IMR-90 (cell line): ENCODE measurements at regions not wholly inside any gene's neighbourhood (a gene's known extent, or its start where the extent isn't known, plus 50 kb on each side); places are given as distances from the start of the nearest gene placed in this dataset.

Experiments
- ATAC-seq: fragments of 200-7000 bp; cut with Tn5 transposase; 2 replicates; pipeline ENCODE4 v1.9.1; 2020; ENCODE audit warnings: low read depth, mild to moderate bottlenecking, moderate library complexity
- BruUV-seq: library from RNA; stranded (reverse); fragments of 400-500 nt; replicated peaks from 2 replicates; lab custom pipeline; 2021; lab: Mats Ljungman, UMichigan
- CTCF ChIA-PET: fragments of 300-600 bp; formaldehyde crosslinking; extraction: SDS; loops from one replicate; lab custom pipeline; 2021; ENCODE audit warnings: antibody characterized with exemption; lab: Yijun Ruan, JAX
- POLR2A ChIA-PET: fragments of 300-600 bp; sonication (Branson Sonifier 250); formaldehyde crosslinking; loops from one replicate; lab custom pipeline; 2022; ENCODE audit warnings: antibody characterized with exemption; ENCODE audit not compliant: unreplicated experiment; lab: Charles Lee
- DNase-seq: peaks from one replicate; pipeline ENCODE4 v3.0.0; 2013
- H2AFZ ChIP-seq: replicated peaks from 2 replicates; pipeline ENCODE3; 2013; ENCODE audit warnings: low read length, mild to moderate bottlenecking; ENCODE audit not compliant: poor library complexity
- H2AK5ac ChIP-seq: 2 replicates; pipeline ENCODE4 v1.6.1; 2013; ENCODE audit warnings: low read depth, low read length, inconsistent platforms
- H2AK9ac ChIP-seq: replicated peaks from 2 replicates; pipeline ENCODE3; 2013; ENCODE audit warnings: mild to moderate bottlenecking, low read depth, low read length, moderate library complexity; ENCODE audit not compliant: poor library complexity
- H2BK120ac ChIP-seq: 2 replicates; pipeline ENCODE4 v1.6.1; 2013; ENCODE audit warnings: low read depth, low read length, inconsistent platforms
- H2BK15ac ChIP-seq: 3 replicates; pipeline ENCODE4 v1.6.1; 2013; ENCODE audit warnings: low read depth, low read length, inconsistent platforms
- H2BK20ac ChIP-seq: 2 replicates; pipeline ENCODE4 v1.6.1; 2013; ENCODE audit warnings: low read depth, mild to moderate bottlenecking, inconsistent platforms, low read length, moderate library complexity
- H2BK5ac ChIP-seq: 2 replicates; pipeline ENCODE4 v1.6.1; 2013; ENCODE audit warnings: mild to moderate bottlenecking, low read depth, low read length, inconsistent platforms; ENCODE audit not compliant: poor library complexity, severe bottlenecking
- H3K14ac ChIP-seq: replicated peaks from 2 replicates; pipeline ENCODE4 v1.6.1; 2013; ENCODE audit warnings: low read depth, low read length, inconsistent platforms
- H3K18ac ChIP-seq: 2 replicates; pipeline ENCODE4 v1.6.1; 2013; ENCODE audit warnings: low read depth, low read length, control low read depth
- H3K23ac ChIP-seq: 2 replicates; pipeline ENCODE4 v1.6.1; 2013; ENCODE audit warnings: low read depth, low read length, inconsistent platforms
- H3K27ac ChIP-seq: 2 replicates; pipeline ENCODE4 v1.5.1; 2013; ENCODE audit warnings: mild to moderate bottlenecking, control low read depth, low read length; ENCODE audit not compliant: insufficient read depth
- H3K27me3 ChIP-seq: 2 replicates; pipeline ENCODE4 v1.6.1; 2013; ENCODE audit warnings: low read length; ENCODE audit not compliant: control insufficient read depth, insufficient read depth
- H3K36me3 ChIP-seq: 2 replicates; pipeline ENCODE4 v1.6.1; 2013; ENCODE audit warnings: low read length, mixed read lengths; ENCODE audit not compliant: control insufficient read depth, insufficient read depth
- H3K4ac ChIP-seq: 2 replicates; pipeline ENCODE4 v1.6.1; 2013; ENCODE audit warnings: low read depth, low read length, inconsistent platforms
- H3K4me1 ChIP-seq: 2 replicates; pipeline ENCODE4 v1.6.1; 2013; ENCODE audit warnings: low read length, mixed read lengths; ENCODE audit not compliant: control insufficient read depth, insufficient read depth
- H3K4me2 ChIP-seq: 2 replicates; pipeline ENCODE4 v1.6.1; 2013; ENCODE audit warnings: low read depth, mild to moderate bottlenecking, control low read depth, low read length, moderate library complexity
- H3K4me3 ChIP-seq: 2 replicates; pipeline ENCODE4 v1.5.1; 2013; ENCODE audit warnings: low read depth, mild to moderate bottlenecking, control low read depth, low read length, moderate library complexity; ENCODE audit not compliant: insufficient read depth
- H3K56ac ChIP-seq: 2 replicates; pipeline ENCODE4 v1.6.1; 2013; ENCODE audit warnings: low read length, inconsistent platforms; ENCODE audit not compliant: insufficient read depth; ENCODE audit errors: extremely low read depth
- H3K79me1 ChIP-seq, 2 experiments: 2 replicates each; pipeline ENCODE4 v1.6.1; 2013; ENCODE audit warnings: low read length in 2 of 2, inconsistent platforms in 1 of 2, low read depth in 1 of 2
- H3K9ac ChIP-seq: 2 replicates; pipeline ENCODE4 v1.6.1; 2013; ENCODE audit warnings: low read depth, low read length, control low read depth
- H3K9me1 ChIP-seq: 2 replicates; pipeline ENCODE4 v1.6.1; 2013; ENCODE audit warnings: low read length, inconsistent platforms; ENCODE audit not compliant: insufficient read depth
- H3K9me3 ChIP-seq: 2 replicates; pipeline ENCODE4 v1.6.1; 2013; ENCODE audit warnings: low read length; ENCODE audit not compliant: control insufficient read depth, insufficient read depth
- H4K20me1 ChIP-seq: 2 replicates; pipeline ENCODE4 v1.6.1; 2013; ENCODE audit warnings: low read length, inconsistent platforms; ENCODE audit not compliant: insufficient read depth
- H4K5ac ChIP-seq: 2 replicates; pipeline ENCODE4 v1.6.1; 2013; ENCODE audit warnings: mild to moderate bottlenecking, low read depth, low read length, control low read depth
- H4K8ac ChIP-seq, 2 experiments: 2 replicates each; pipeline ENCODE4 v1.6.1; 2013; ENCODE audit warnings: low read depth in 2 of 2, low read length in 2 of 2, control low read depth in 1 of 2, inconsistent platforms in 1 of 2
- H4K91ac ChIP-seq: 2 replicates; pipeline ENCODE4 v1.6.1; 2013; ENCODE audit warnings: low read depth, low read length, inconsistent platforms; ENCODE audit not compliant: insufficient read depth
- MAZ ChIP-seq: IDR thresholded peaks from 2 replicates; pipeline ENCODE4 v1.6.1; 2012; ENCODE audit warnings: low read depth, mild to moderate bottlenecking, low read length, improper control_type of control experiment, moderate library complexity, borderline replicate concordance
- RAD21 ChIP-seq: IDR thresholded peaks from 2 replicates; pipeline ENCODE4 v1.6.1; 2012; ENCODE audit warnings: low read length, improper control_type of control experiment
- RCOR1 ChIP-seq: IDR thresholded peaks from 2 replicates; pipeline ENCODE4 v1.6.1; 2012; ENCODE audit warnings: mild to moderate bottlenecking, low read length, improper control_type of control experiment; ENCODE audit not compliant: insufficient replicate concordance
- WGBS, 2 experiments: methylation state at CpG; one replicate each; pipeline versions ENCODE4 v1.1.5 to v1.1.7; 2013; ENCODE audit warnings: missing lambda C conversion rate in 2 of 2; ENCODE audit not compliant: insufficient read length in 1 of 2; ENCODE audit errors: extremely low coverage in 2 of 2; 5-methylcytosine and 5-hydroxymethylcytosine counted together
- dilution Hi-C: fragments of 300-500 bp; cut with HindIII; formaldehyde crosslinking; loops from one replicate; pipeline ENCODE4 v1.14.3; 2018; ENCODE audit warnings: low sequenced_read_pairs; ENCODE audit not compliant: unreplicated experiment
- in situ Hi-C: fragments of 300-500 bp; cut with MboI; formaldehyde crosslinking; loops from 3 replicates; pipeline ENCODE4 v1.14.3; 2019; ENCODE audit warnings: low sequenced_read_pairs, inconsistent platforms, mixed read lengths
- intact Hi-C: fragments of 100-400 bp; cut with micrococcal nuclease; formaldehyde crosslinking; loops from 2 replicates; pipeline ENCODE4 v1.10.0; 2022
- TF ChIP-seq, protein P1 (sequence below): conservative IDR thresholded peaks from 2 replicates; pipeline ENCODE4 v1.5.1; 2012; ENCODE audit warnings: mild to moderate bottlenecking, low read depth, low read length, improper control_type of control experiment
- TF ChIP-seq, protein P2 (sequence below): fragments of 150-350 bp; IDR thresholded peaks from 2 replicates; pipeline ENCODE4 v1.6.1; 2017; ENCODE audit warnings: mild to moderate bottlenecking, antibody characterized with exemption, low read length, low read depth

DNA sequence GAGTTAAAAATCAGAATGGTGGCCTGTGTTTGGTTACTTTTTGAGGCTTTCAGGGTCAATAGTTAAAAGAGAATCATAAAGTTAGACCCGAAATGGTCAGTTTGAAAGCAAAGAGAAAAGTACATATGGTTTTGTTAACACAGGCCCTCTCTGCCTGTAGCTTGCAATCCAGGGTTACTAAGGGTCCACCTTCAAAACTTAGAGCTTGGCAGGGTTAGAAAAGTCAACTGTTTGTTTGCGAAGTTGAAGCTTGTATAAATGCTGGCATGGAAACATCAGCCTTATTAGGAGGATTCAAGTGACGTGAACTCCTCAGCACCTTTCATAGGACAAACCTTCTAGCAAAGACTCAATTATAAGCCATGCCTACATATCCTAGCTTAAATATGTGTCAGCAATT is 196.3 kb upstream of the SEMA3A start:
- H2BK20ac ChIP-seq, result no peak overlapping the region
- no peak overlapping the region for H3K14ac ChIP-seq
- dilution Hi-C loops (no loop called here), intact Hi-C loops (no loop called here), in situ Hi-C loops (no loop called here)
- no peak overlapping the region for H2AK9ac ChIP-seq
- no peaks in the 10 kb centered on the region for H4K20me1 ChIP-seq
- no peaks in the 10 kb centered on the region for H3K79me1 ChIP-seq
- no CpG with 5 or more reads among the region's 3 CpGs for WGBS, 2 experiments
- no peak overlapping the region for H3K4me3 ChIP-seq
- H3K56ac ChIP-seq, result no peak overlapping the region
- no peak for DNase-seq
- no peak overlapping the region for H3K18ac ChIP-seq
- H2BK120ac ChIP-seq, result no peak overlapping the region
- H3K4me1 ChIP-seq, result no peaks in the 10 kb centered on the region; the same call in 1 of the 2 replicates
- no peak for ATAC-seq
- ChIA-PET POLR2A (no interaction called here), CTCF (no interaction called here)
- H3K27me3 ChIP-seq, result no peaks in the 10 kb centered on the region
- no TSS peak for BruUV-seq
- no peak overlapping the region for H2BK5ac ChIP-seq
- no peak overlapping the region for H4K91ac ChIP-seq
- no peak overlapping the region for H3K9ac ChIP-seq
- H2AFZ ChIP-seq, result no peak overlapping the region
- TF ChIP-seq, protein P1, sequence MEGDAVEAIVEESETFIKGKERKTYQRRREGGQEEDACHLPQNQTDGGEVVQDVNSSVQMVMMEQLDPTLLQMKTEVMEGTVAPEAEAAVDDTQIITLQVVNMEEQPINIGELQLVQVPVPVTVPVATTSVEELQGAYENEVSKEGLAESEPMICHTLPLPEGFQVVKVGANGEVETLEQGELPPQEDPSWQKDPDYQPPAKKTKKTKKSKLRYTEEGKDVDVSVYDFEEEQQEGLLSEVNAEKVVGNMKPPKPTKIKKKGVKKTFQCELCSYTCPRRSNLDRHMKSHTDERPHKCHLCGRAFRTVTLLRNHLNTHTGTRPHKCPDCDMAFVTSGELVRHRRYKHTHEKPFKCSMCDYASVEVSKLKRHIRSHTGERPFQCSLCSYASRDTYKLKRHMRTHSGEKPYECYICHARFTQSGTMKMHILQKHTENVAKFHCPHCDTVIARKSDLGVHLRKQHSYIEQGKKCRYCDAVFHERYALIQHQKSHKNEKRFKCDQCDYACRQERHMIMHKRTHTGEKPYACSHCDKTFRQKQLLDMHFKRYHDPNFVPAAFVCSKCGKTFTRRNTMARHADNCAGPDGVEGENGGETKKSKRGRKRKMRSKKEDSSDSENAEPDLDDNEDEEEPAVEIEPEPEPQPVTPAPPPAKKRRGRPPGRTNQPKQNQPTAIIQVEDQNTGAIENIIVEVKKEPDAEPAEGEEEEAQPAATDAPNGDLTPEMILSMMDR, result no peak
- TF ChIP-seq, protein P2, sequence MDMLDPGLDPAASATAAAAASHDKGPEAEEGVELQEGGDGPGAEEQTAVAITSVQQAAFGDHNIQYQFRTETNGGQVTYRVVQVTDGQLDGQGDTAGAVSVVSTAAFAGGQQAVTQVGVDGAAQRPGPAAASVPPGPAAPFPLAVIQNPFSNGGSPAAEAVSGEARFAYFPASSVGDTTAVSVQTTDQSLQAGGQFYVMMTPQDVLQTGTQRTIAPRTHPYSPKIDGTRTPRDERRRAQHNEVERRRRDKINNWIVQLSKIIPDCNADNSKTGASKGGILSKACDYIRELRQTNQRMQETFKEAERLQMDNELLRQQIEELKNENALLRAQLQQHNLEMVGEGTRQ, result no peak
- no peak for TF ChIP-seq RAD21
- no peak for TF ChIP-seq RCOR1
- TF ChIP-seq MAZ, result no peak
- H4K8ac ChIP-seq, result no peak overlapping the region
- no peak overlapping the region for H2BK15ac ChIP-seq
- H3K23ac ChIP-seq, result no peak overlapping the region
- no peak overlapping the region for H3K27ac ChIP-seq
- no peak overlapping the region for H4K5ac ChIP-seq
- H3K9me3 ChIP-seq, result no peaks in the 10 kb centered on the region
- H3K4ac ChIP-seq, result no peak overlapping the region
- H3K4me2 ChIP-seq, result no peak overlapping the region
- no peaks in the 10 kb centered on the region for H3K36me3 ChIP-seq
- H3K9me1 ChIP-seq, result no peaks in the 10 kb centered on the region
- H2AK5ac ChIP-seq, result no peak overlapping the region
